MM.1S (cell line): ENCODE measurements at regions not wholly inside any gene's neighbourhood (a gene's known extent, or its start where the extent isn't known, plus 50 kb on each side); places are given as distances from the start of the nearest gene placed in this dataset.
A peak's percentile ranks its signal among the peaks of the same experiment; 100 is the strongest.

ENCODE experiments used
- DNase-seq: peaks from one replicate; pipeline ENCODE4 v3.0.0-alpha.2; 2015
- H2AFZ ChIP-seq: fragments of 300-600 bp; sonication (generic); 2 replicates; pipeline ENCODE4 v1.6.0; 2016; ENCODE audit warnings: antibody characterized with exemption, low read length
- H3F3A ChIP-seq: fragments of 300-600 bp; sonication (generic); 2 replicates; pipeline ENCODE4 v1.6.1; 2016; ENCODE audit warnings: mild to moderate bottlenecking, antibody characterized with exemption, low read length, moderate library complexity, mixed read lengths; ENCODE audit not compliant: insufficient read depth
- H3K27ac ChIP-seq: fragments of 300-600 bp; sonication (generic); 2 replicates; pipeline ENCODE4 v1.5.1; 2016; ENCODE audit warnings: mild to moderate bottlenecking, low read length
- H3K27me3 ChIP-seq: fragments of 300-600 bp; sonication (generic); replicated peaks from 2 replicates; pipeline ENCODE4 v1.6.0; 2016; ENCODE audit warnings: low read length; ENCODE audit not compliant: insufficient read depth
- H3K36me3 ChIP-seq: fragments of 300-600 bp; sonication (generic); replicated peaks from 2 replicates; pipeline ENCODE4 v1.6.1; 2016; ENCODE audit warnings: mild to moderate bottlenecking, low read length, mixed read lengths; ENCODE audit not compliant: insufficient read depth
- H3K4me1 ChIP-seq: fragments of 300-600 bp; sonication (generic); 2 replicates; pipeline ENCODE4 v1.6.1; 2016; ENCODE audit warnings: low read length, mixed read lengths
- H3K4me2 ChIP-seq: fragments of 300-600 bp; sonication (generic); 2 replicates; pipeline ENCODE4 v1.6.0; 2016; ENCODE audit warnings: low read depth, low read length
- H3K4me3 ChIP-seq: fragments of 300-600 bp; sonication (generic); 2 replicates; pipeline ENCODE4 v1.5.1; 2016; ENCODE audit warnings: low read length, mixed read lengths
- H3K79me2 ChIP-seq: fragments of 300-600 bp; sonication (generic); 2 replicates; pipeline ENCODE4 v1.6.1; 2016; ENCODE audit warnings: mixed run types, low read length, mixed read lengths
- H3K9ac ChIP-seq: fragments of 300-600 bp; sonication (generic); 2 replicates; pipeline ENCODE4 v1.6.1; 2016; ENCODE audit warnings: low read length, mixed read lengths
- H3K9me2 ChIP-seq: fragments of 300-600 bp; sonication (generic); replicated peaks from 2 replicates; pipeline ENCODE4 v1.6.1; 2016; ENCODE audit warnings: mild to moderate bottlenecking, low read length, mixed read lengths; ENCODE audit not compliant: insufficient read depth
- H3K9me3 ChIP-seq: fragments of 300-600 bp; sonication (generic); replicated peaks from 2 replicates; pipeline ENCODE4 v1.6.1; 2016; ENCODE audit warnings: mild to moderate bottlenecking, low read length, mixed read lengths; ENCODE audit not compliant: insufficient read depth
- H4K20me1 ChIP-seq: fragments of 300-600 bp; sonication (generic); 2 replicates; pipeline ENCODE4 v1.6.1; 2016; ENCODE audit warnings: mild to moderate bottlenecking, low read length, moderate library complexity, mixed read lengths; ENCODE audit not compliant: insufficient read depth
- CTCF ChIP-seq: fragments of 300-600 bp; sonication (generic); IDR thresholded peaks from 2 replicates; pipeline ENCODE4 v1.5.1; 2016; ENCODE audit warnings: antibody characterized with exemption, low read length, mixed read lengths
- EZH2 ChIP-seq: fragments of 300-600 bp; sonication (generic); optimal IDR thresholded peaks from 2 replicates; pipeline ENCODE3; 2017; ENCODE audit warnings: low read depth, mild to moderate bottlenecking, antibody characterized with exemption, low read length, mixed read lengths
- EZH2phosphoT487 ChIP-seq: fragments of 300-600 bp; sonication (generic); IDR thresholded peaks from 2 replicates; pipeline ENCODE4 v1.6.1; 2018; ENCODE audit warnings: antibody characterized with exemption, low read length

DNA sequence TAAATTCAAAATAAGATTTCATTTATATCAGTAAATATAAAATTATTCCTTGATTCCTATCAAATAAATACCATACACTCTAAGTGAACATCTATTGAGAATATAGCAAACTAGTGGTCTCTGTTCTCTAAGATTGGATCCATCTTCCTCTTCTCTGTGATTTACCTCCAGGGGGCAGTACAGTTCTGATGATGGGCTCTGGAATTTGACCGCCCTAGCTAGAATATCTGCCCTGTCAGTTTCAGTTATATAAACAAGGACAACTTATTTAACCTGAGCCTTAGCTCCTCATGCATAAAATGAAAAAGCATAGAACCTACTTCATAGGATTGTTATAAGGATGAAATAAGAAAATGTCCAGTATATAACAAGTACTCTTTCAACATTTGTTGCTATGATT is 171.1 kb upstream of the CCDC54 start:
- no peaks in the 10 kb centered on the region for H3K27me3 ChIP-seq
- TF ChIP-seq CTCF = peak; percentile 52
- no peak for TF ChIP-seq EZH2phosphoT487
- no peaks in the 10 kb centered on the region for H3K36me3 ChIP-seq
- no peaks in the 10 kb centered on the region for H3K9me2 ChIP-seq
- no peaks in the 10 kb centered on the region for H4K20me1 ChIP-seq
- H3K9me3 ChIP-seq = no peaks in the 10 kb centered on the region
- peak; percentile 39 for DNase-seq
- H3K4me2 ChIP-seq = no peak overlapping the region
- no peaks in the 10 kb centered on the region for H3K4me1 ChIP-seq
- H3K4me3 ChIP-seq = no peak overlapping the region
- H3K9ac ChIP-seq = no peak overlapping the region
- H3F3A ChIP-seq = no peaks in the 10 kb centered on the region
- no peak overlapping the region for H2AFZ ChIP-seq
- H3K79me2 ChIP-seq = no peaks in the 10 kb centered on the region
- no peak overlapping the region for H3K27ac ChIP-seq

DNA sequence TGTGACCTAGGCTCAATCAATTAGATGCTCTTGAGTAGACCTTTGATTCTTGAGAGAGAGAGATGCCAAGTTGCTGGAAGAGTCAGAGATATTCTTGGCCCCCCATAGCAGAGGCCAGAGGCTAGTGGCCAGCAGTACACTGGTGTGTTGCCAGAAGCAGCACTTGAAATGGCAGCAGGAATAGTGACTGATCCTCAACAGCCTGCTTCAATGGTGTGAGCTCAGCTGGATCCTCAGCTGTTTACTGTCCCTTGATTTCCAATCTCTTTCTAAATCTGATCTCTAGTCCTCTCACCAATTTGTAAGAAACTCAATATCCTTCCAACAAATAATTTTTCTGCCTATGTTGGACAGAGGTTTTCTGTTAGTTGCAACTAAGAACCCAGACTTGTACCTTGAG is 170.3 kb upstream of the CCDC54 start:
- H3K9me2 ChIP-seq = no peaks in the 10 kb centered on the region
- no peaks in the 10 kb centered on the region for H3K79me2 ChIP-seq
- DNase-seq = no peak
- H3K9me3 ChIP-seq = no peaks in the 10 kb centered on the region
- no peak overlapping the region for H2AFZ ChIP-seq
- no peaks in the 10 kb centered on the region for H3F3A ChIP-seq
- no peaks in the 10 kb centered on the region for H3K4me1 ChIP-seq
- H4K20me1 ChIP-seq = no peaks in the 10 kb centered on the region
- H3K4me3 ChIP-seq = no peak overlapping the region
- no peak overlapping the region for H3K27ac ChIP-seq
- H3K4me2 ChIP-seq = no peak overlapping the region
- H3K36me3 ChIP-seq = no peaks in the 10 kb centered on the region
- no peaks in the 10 kb centered on the region for H3K27me3 ChIP-seq
- no peak overlapping the region for H3K9ac ChIP-seq
- no peak for TF ChIP-seq EZH2
- no peak for TF ChIP-seq EZH2phosphoT487
- TF ChIP-seq CTCF = no peak

DNA sequence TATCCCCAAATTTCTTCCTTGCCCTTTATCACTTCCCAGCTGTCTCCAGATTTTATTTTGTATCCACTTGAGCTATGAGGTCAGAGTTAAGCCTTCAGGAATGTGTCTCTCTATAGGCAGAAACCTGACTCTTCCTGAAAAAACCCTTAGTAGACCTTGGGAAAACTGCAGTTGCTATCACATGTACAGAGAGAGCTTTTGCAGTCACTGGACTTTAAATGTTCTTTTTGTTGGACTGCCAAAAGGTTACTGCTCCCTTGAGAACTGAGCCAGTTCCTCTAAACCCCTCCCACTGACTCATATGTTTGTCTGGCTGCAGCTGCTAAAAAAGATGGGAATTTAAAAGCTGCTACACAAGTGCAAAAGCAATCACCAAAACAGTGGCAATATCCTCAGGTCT is 169.1 kb upstream of the CCDC54 start:
- no peak overlapping the region for H3K4me2 ChIP-seq
- H3K4me3 ChIP-seq = no peak overlapping the region
- H3K9me2 ChIP-seq = no peaks in the 10 kb centered on the region
- H3K36me3 ChIP-seq = no peaks in the 10 kb centered on the region
- H3K79me2 ChIP-seq = no peaks in the 10 kb centered on the region
- no peaks in the 10 kb centered on the region for H3F3A ChIP-seq
- H3K9me3 ChIP-seq = no peaks in the 10 kb centered on the region
- no peaks in the 10 kb centered on the region for H4K20me1 ChIP-seq
- H3K27me3 ChIP-seq = no peaks in the 10 kb centered on the region
- H2AFZ ChIP-seq = no peak overlapping the region
- TF ChIP-seq CTCF (no peak), EZH2phosphoT487 (no peak), EZH2 (no peak)
- no peak for DNase-seq
- H3K4me1 ChIP-seq = no peaks in the 10 kb centered on the region
- no peak overlapping the region for H3K27ac ChIP-seq
- H3K9ac ChIP-seq = no peak overlapping the region

GRCh38 chr3:107208796-107209195 is 168.4 kb upstream of the CCDC54 start:
- Histone ChIP-seq H3K9ac (no peak overlapping the region), H3K4me3 (no peak overlapping the region), H3K36me3 (no peaks in the 10 kb centered on the region), H3F3A (no peaks in the 10 kb centered on the region), H3K27ac (no peak overlapping the region), H4K20me1 (no peaks in the 10 kb centered on the region), H2AFZ (no peak overlapping the region), H3K4me1 (no peaks in the 10 kb centered on the region), H3K9me3 (no peaks in the 10 kb centered on the region), H3K4me2 (no peak overlapping the region), H3K9me2 (no peaks in the 10 kb centered on the region), H3K27me3 (no peaks in the 10 kb centered on the region), H3K79me2 (no peaks in the 10 kb centered on the region)
- TF ChIP-seq CTCF = no peak
- TF ChIP-seq EZH2 = no peak
- TF ChIP-seq EZH2phosphoT487 = no peak
- DNase-seq = no peak
